ENCODE measurements at regions not wholly inside any gene's neighbourhood (a gene's known extent, or its start where the extent isn't known, plus 50 kb on each side); places are given as distances from the start of the nearest gene placed in this dataset.

DNA sequence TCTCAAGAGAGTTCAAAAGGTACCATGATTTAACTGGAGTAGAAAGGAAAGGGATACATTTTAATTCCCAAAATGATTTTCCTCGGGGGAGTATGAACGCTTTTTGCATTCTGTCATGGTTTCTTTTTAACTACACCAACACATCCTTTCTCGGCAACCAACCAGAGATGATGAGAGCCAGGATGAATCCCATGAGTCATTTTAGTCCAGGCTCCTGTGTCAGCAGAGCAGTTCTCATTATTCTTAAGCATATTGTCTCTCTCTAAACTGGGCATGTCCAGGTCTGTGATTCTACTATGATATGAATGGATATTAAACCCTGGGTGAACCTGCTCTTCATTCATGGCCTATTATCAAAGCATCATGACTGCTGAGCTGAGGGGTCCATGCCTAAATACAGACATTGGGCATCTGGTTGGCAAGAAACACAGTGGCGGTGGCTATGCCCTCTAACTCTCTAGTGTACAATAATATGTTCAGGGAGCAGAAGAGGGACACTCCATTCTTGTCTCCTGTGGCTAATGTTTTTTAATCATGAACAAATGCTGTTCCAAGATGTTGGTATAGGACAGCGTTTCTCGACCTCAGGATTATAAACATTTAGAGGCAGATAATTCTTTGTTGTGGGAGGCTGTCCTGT lies 124.3 kb upstream of the ESRRG start:
- TF ChIP-seq POLR2A (IDR thresholded peaks at IDR 0.05) = no peak
- TF ChIP-seq, protein P1, sequence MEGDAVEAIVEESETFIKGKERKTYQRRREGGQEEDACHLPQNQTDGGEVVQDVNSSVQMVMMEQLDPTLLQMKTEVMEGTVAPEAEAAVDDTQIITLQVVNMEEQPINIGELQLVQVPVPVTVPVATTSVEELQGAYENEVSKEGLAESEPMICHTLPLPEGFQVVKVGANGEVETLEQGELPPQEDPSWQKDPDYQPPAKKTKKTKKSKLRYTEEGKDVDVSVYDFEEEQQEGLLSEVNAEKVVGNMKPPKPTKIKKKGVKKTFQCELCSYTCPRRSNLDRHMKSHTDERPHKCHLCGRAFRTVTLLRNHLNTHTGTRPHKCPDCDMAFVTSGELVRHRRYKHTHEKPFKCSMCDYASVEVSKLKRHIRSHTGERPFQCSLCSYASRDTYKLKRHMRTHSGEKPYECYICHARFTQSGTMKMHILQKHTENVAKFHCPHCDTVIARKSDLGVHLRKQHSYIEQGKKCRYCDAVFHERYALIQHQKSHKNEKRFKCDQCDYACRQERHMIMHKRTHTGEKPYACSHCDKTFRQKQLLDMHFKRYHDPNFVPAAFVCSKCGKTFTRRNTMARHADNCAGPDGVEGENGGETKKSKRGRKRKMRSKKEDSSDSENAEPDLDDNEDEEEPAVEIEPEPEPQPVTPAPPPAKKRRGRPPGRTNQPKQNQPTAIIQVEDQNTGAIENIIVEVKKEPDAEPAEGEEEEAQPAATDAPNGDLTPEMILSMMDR (IDR thresholded peaks at IDR 0.05 in 4 of 5, conservative IDR thresholded peaks at IDR 0.05 in 1 of 5) = no peak
